ENCODE measurements at regions not wholly inside any gene's neighbourhood (a gene's known extent, or its start where the extent isn't known, plus 50 kb on each side); places are given as distances from the start of the nearest gene placed in this dataset.
A peak's percentile ranks its signal among the peaks of the same experiment; 100 is the strongest.
"Not testable (repeated sequence)": the region's sequence is repeated elsewhere in the genome, so short reads cannot be mapped to it uniquely, and the experiment has no call there.

GRCh38 chr5:42949348-42950115 lies 90.6 kb downstream of the ANXA2R start:
- no peak for DNase-seq

DNA sequence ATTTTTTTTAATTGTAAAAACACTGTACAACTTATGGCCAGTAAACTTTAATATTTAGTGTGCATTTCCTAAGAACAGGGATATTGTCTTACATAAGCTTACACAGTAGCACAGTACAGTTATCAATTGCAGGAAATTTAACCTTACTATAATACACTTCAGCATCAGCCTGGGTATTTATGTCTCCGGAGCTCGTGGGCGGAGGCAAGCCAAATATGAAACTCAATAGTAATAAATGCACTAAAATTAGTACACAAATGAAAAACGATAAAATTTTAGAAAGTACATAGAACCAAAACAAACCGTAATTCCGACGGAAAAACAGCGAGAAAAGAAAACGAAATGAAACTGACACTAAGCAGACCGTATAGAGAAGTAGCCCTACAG lies 91.2 kb downstream of the ANXA2R start:
- DNase-seq = no peak

- DNase-seq = no peak
These were observed 95.1 kb downstream of the ANXA2R start for GRCh38 chr5:42944989-42945388.

DNA sequence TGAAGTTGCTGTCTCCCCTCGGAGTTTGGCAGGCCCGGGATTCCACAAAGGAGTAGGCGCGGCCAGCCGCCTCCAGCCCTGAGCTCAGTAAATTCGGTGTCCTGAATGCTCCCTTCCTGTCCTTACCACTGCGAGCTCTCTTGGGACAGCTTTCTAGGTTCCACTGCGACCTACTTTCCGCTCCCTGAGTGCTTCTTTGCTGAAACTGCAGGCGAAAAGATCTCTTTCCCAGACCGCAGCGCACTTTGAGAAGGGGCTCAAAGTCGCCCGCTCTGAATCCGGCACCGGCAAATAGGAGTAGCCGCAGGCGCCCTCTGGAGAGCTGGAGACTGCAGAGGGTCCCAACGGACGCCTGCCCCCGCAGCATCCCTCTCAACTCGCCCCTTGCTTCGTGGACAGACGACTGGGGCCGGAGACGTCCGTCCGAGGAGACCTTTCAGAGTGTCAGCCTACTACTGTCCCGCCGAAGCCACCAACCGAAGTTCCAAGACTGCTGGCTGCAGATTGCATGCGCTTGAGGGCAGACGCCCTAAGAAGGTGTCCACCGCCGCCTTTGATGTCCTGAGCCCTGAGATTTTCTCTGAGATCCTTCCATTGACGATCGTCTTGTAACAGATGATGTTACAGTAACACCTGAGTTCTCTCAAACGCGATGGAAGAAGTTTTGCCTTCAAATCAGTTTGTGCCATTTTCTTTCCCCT lies 96.0 kb downstream of the ANXA2R start:
- no peak for DNase-seq

DNA sequence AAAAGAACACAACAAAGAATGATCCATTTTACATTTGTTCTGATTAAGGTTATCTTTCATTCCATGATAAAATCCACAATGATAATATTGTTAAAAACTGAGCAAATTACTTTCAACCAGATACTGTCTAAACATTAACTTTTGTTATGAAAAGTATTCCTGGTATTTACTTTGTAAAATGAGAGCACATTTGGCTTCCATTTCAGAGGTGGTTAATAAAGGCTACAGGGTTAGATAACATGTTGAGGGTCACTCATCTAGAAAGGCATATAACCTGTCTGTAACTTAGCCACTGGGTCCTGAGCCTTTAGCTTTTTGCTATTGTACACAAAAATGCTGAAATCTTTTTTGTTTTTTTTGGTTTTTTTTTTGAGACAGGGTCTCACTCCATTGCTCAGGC lies 99.3 kb downstream of the ANXA2R start:
- no peak for DNase-seq

- DNase-seq = not testable (repeated sequence)
These were observed 108.1 kb downstream of the ANXA2R start for GRCh38 chr5:42932011-42932410.

GRCh38 chr5:42931451-42931850 lies 108.7 kb downstream of the ANXA2R start:
- not testable (repeated sequence) for DNase-seq

GRCh38 chr5:42930934-42931333 lies 109.2 kb downstream of the ANXA2R start:
- DNase-seq = no peak

DNA sequence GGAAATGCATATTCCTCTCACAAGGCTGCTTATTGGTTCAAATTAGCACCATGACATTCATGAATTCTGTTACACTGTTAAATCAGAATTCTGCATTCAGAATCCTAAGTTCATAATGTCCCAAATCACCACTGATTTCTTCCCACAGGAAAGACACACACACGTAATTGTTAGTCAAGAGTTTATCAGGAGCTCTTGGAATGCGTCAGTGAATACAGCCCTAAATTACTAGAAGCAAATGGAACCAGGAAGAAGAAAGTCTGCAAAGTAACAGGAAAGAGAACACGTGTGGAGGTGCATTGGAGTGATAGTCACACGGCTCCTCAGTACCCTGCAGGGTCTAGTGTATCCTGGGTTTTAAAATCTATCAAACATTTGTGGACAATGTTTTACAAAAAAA lies 110.2 kb downstream of the ANXA2R start:
- no peak for DNase-seq

GRCh38 chr5:42927730-42928129 lies 112.4 kb downstream of the ANXA2R start:
- DNase-seq = no peak

DNA sequence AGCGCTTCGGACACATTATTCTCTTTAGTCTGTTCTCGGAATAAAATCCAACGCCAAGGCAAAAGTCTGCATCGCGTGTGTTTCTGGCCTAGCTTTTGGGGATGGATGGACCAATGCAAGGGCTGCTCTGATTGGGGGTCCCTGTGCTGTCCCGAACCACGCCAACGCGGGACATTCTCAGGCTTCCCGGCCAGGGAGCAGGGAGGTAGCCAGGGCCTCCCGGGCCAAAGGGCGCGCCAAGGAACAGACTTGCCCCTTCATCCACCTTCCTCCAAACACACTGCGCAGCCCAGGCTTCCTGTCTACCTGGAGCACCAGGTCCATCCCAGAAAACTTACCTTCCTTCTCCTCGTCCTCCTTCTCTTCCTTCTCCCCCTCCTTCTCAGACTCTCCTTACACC lies 113.0 kb upstream of the SELENOP start:
- no peak for DNase-seq

DNA sequence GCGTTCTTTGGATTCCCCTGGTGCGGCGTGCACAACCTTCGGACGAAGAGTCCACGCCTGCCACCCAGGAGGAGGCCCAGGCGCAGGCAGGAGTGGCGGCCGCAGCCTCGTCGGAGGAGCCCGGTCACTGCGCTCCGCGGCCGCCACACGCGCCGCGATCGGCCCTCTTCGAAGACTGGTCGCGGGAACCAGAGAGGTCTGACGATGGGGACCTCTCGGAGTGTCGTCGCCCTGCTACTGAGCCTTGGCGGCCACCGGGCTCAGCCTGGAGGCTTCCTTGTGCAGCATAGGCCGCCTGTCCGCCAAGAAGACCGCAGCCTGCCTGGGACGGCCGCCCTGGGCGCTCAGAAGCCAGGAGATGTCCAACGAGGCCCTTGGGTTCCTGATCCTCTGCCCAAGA lies 112.5 kb upstream of the SELENOP start:
- no peak for DNase-seq

DNA sequence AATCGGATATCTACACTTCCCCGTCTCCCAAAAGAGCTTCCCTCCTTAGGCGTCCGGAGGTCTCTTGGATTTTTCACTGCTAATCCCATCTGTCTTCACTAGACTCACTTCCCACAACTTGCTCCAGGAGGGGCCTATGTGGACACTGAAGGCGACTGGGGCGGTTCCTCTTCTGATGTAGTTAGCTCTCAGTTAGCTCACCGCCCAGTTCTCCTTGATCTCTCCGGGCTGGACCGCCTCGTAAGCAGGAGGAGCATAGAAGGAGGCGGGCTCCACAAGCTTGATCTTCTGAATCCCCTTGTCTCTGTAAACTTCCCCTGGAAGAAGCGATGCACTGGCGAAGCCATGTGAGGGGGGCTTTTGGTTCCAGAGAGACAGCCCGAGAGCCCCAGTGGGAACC lies 112.0 kb upstream of the SELENOP start:
- no peak for DNase-seq

DNA sequence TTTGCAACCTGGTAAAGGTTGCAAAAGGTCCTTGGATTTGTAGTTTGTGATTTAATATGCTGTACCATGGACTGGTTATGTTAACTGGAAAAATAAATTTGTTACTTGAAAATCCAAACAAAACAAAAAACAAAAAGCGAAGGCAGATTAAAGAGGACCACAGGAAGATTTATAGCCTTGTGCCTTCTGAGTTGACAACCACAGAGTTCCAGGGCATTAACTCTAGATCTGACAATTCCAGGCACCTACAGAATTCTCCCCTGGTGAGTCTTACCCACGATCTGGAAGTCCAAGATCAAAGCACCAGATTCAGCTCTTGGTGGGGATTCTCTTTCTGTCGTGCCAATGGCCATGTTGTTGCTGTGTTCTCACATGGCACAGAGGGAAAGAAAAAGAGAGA lies 107.9 kb upstream of the SELENOP start:
- no peak for DNase-seq

DNA sequence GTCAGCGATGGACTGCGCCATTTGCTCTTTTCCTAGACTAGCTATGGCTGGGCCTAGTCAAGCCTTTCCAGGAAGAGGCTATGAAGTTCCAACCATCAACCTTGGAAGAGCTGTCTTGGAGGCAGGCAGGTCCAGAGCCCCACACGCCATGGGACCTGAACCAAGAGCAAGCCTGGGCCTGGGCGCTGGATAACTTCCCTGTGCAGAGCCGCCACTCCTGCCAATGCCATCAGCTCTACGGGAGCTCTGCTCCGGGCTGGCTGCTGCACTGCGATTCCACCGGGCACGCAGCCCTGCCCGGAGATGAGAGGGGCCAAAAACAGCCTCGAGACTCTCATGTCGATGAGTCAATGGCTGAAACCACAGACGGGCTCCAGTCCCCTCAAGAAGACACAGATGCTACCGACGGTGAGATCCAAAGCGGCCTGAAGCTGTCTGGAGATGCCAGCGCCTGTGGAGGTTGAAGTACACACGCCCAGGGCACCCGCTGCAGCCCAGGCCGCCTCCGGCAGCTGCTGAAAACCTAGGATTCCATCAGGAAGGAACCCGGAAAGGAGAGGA lies 103.7 kb upstream of the SELENOP start:
- no peak for DNase-seq

DNA sequence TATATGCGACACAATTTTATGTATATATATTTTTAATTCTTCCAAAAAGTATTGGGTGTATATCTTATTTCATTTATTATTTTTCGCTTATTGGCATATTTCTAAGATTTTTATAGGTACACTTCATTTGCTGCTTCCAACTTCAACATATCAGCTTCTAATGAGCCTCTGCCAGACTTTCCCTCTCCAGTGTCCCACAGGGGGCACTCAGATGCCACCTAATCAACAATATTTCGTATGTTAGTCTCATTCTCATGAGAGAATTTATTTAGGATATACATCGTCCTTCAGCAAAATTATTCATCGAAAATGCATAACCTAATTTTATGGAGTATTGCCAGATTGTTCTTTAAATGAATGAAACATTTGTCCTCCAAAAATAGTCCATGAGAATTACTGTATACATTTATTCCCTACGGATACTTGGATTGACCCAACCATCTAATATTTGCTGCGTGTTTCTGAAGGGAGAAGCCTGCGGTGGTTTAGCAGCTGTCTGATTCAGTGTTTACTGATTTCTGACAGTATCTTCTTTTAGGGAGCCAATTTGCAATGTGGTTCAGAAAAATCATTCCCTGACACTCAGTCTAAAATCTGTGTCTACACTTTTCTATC lies 100.6 kb upstream of the SELENOP start:
- DNase-seq = peak; percentile 15

DNA sequence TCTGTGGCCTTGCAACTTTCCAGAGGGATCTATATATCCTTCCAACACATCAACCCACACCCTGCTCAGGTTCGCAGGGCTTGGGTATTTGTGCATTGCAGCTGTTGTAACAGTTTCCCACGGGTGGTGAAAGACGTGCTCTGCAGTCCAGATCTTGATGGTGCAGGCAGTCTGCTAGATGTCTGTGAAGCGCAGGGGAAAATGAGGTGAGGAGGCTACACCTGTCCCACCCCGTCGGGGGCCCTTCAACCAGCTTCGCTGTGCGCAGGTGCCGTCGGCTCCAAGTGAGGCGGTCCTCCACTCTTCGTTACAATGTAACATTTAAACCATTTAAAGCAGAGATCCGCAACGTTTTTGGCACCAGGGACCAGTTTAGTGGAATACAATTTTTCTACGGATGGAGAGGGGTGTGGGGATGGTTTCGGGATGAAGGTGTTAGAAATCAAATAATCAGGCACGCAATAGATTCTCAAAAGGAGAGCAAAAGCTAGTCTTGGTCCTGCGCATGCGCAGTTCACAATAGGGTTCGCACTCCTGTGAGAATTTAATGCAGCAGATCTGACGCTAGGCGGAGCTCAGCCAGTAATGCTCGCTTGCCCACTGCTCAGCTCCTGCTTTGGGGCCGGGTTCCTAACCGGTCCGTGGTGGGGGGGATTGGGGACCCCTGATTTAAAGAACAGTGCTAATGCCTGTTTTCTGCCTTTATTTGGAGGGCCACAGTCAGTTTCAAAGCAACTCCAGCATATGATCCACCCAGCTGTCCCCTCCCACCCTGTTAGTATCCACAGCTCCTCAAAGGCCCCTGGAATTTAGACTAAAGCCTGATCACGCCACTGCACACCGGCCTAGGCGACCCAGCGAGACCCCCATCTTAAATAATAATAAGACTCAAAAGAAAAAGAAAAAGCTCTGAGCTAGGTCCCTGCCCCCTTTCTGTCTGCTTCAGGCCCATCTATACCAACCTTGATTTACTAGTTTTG lies 97.1 kb upstream of the SELENOP start:
- DNase-seq = peak; percentile 92

- no peak for DNase-seq
These were observed 96.4 kb upstream of the SELENOP start for GRCh38 chr5:42908086-42908485.

DNA sequence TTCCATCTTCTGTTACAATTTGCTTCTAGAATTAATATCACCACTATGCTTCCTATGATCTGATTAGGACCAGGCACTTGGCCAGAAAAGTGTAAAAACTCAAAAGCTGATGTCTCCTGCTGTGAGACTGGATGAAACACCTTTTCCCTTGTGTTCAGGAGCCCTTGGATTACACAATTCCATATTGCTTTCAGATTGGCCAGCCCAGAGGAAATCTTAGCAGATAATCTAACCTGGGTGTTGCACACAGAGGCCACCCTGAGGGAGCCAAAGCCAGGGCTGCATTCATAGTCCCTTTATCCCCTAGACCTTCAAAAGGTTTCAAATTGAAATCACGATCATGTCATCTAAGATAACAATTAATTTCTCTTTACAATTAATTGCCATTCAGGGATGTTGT lies 94.1 kb upstream of the SELENOP start:
- no peak for DNase-seq

GRCh38 chr5:42900734-42901133 lies 89.0 kb upstream of the SELENOP start:
- DNase-seq = no peak

DNA sequence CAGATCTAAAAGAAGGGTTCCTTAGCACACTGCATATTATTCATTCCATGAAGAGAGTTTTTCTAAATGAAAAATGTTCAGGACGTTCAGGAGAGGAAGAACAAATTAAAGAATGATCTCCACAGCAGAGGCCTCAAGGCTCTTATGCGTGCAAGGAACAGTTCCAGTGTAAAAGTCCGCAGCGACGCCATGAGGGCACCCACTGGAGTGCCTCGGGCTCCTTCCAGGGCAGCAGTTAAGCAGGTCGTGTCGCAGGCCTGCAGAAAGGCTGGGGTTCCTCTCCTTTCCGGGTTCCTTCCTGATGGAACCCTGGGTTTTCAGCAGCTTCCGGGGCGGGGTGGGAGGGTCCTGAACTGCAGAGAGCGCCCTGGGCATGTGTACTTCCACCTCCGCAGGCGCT lies 87.1 kb upstream of the SELENOP start:
- no peak for DNase-seq

GRCh38 chr5:42896523-42896922 lies 84.8 kb upstream of the SELENOP start:
- DNase-seq = no peak

GRCh38 chr5:42894057-42894456 lies 82.4 kb upstream of the SELENOP start:
- DNase-seq = no peak
